HAP-1 (cell line): ENCODE measurements at regions not wholly inside any gene's neighbourhood (a gene's known extent, or its start where the extent isn't known, plus 50 kb on each side); places are given as distances from the start of the nearest gene placed in this dataset.
A peak's percentile ranks its signal among the peaks of the same experiment; 100 is the strongest.

Experiments
- DNase-seq, 2 experiments: peaks; one replicate each; pipeline ENCODE4 v3.0.0-alpha.2; 2016 to 2020; ENCODE audit warnings: low spot score in 2 of 2
- H3K27me3 ChIP-seq: fragments of 250-450 bp; sonication (Bioruptor Pico); 2 replicates; pipeline ENCODE4 v1.5.1; 2020; ENCODE audit warnings: low read depth, mild to moderate bottlenecking, moderate library complexity
- H3K36me3 ChIP-seq: fragments of 250-450 bp; sonication (Bioruptor Pico); replicated peaks from 2 replicates; pipeline ENCODE4 v1.5.1; 2020; ENCODE audit warnings: mild to moderate bottlenecking
- H3K4me1 ChIP-seq: fragments of 250-450 bp; sonication (Bioruptor Pico); 2 replicates; pipeline ENCODE4 v1.5.1; 2020; ENCODE audit warnings: mild to moderate bottlenecking
- H3K4me3 ChIP-seq: fragments of 250-450 bp; sonication (Bioruptor Pico); 2 replicates; pipeline ENCODE4 v1.5.1; 2020; ENCODE audit warnings: mild to moderate bottlenecking, moderate library complexity
- H3K9me3 ChIP-seq: fragments of 250-450 bp; sonication (Bioruptor Pico); 2 replicates; pipeline ENCODE4 v1.5.1; 2020; ENCODE audit warnings: mild to moderate bottlenecking, moderate library complexity
- in situ Hi-C: fragments of 300-500 bp; cut with MboI; formaldehyde crosslinking; loops from 3 replicates; pipeline ENCODE4 v1.14.3; 2020; ENCODE audit warnings: low sequenced_read_pairs, inconsistent platforms, mixed read lengths

GRCh38 chr13:53129864-53130393 lies 101.3 kb downstream of the OLFM4 start:
- no peaks in the 10 kb centered on the region for H3K36me3 ChIP-seq
- no peak for DNase-seq
- H3K4me3 ChIP-seq = no peak overlapping the region
- H3K4me1 ChIP-seq = no peaks in the 10 kb centered on the region
- H3K27me3 ChIP-seq = peaks cover 22% of the 10 kb centered on the region
- in situ Hi-C loops = no loop called here
- no peaks in the 10 kb centered on the region for H3K9me3 ChIP-seq

GRCh38 chr13:53131361-53131760 lies 102.7 kb downstream of the OLFM4 start:
- DNase-seq = no peak
- H3K4me1 ChIP-seq = no peaks in the 10 kb centered on the region
- H3K4me3 ChIP-seq = no peak overlapping the region
- no peaks in the 10 kb centered on the region for H3K9me3 ChIP-seq
- in situ Hi-C loops = no loop called here
- H3K36me3 ChIP-seq = no peaks in the 10 kb centered on the region
- H3K27me3 ChIP-seq = peaks cover 24% of the 10 kb centered on the region

GRCh38 chr13:53135301-53135700 lies 106.7 kb downstream of the OLFM4 start:
- Histone ChIP-seq H3K36me3 (no peaks in the 10 kb centered on the region), H3K9me3 (no peaks in the 10 kb centered on the region), H3K4me1 (no peaks in the 10 kb centered on the region), H3K4me3 (no peak overlapping the region), H3K27me3 (peaks cover 34% of the 10 kb centered on the region)
- no peak for DNase-seq
- in situ Hi-C loops = no loop called here

GRCh38 chr13:53136554-53137215 lies 108.1 kb downstream of the OLFM4 start:
- H3K4me1 ChIP-seq = no peaks in the 10 kb centered on the region
- H3K9me3 ChIP-seq = no peaks in the 10 kb centered on the region
- peaks cover 36% of the 10 kb centered on the region for H3K27me3 ChIP-seq
- no peaks in the 10 kb centered on the region for H3K36me3 ChIP-seq
- no peak overlapping the region for H3K4me3 ChIP-seq
- in situ Hi-C loops = no loop called here
- no peak for DNase-seq

- Histone ChIP-seq H3K4me1 (no peaks in the 10 kb centered on the region), H3K27me3 (peaks cover 40% of the 10 kb centered on the region), H3K4me3 (no peak overlapping the region), H3K9me3 (no peaks in the 10 kb centered on the region), H3K36me3 (no peaks in the 10 kb centered on the region)
- in situ Hi-C loops = no loop called here
- no peak for DNase-seq
Measured at GRCh38 chr13:53137779-53138178, 109.2 kb downstream of the OLFM4 start.

- in situ Hi-C loops = no loop called here
- no peak overlapping the region for H3K4me3 ChIP-seq
- H3K9me3 ChIP-seq = no peaks in the 10 kb centered on the region
- H3K36me3 ChIP-seq = no peaks in the 10 kb centered on the region
- H3K4me1 ChIP-seq = no peaks in the 10 kb centered on the region
- H3K27me3 ChIP-seq = peaks cover 41% of the 10 kb centered on the region
- DNase-seq = no peak
Measured at GRCh38 chr13:53138376-53139036, 109.9 kb downstream of the OLFM4 start.

GRCh38 chr13:53141336-53141735 lies 112.7 kb downstream of the OLFM4 start:
- no peak for DNase-seq
- in situ Hi-C loops = no loop called here
- H3K27me3 ChIP-seq = peaks cover 43% of the 10 kb centered on the region
- H3K4me3 ChIP-seq = no peak overlapping the region
- no peaks in the 10 kb centered on the region for H3K36me3 ChIP-seq
- H3K9me3 ChIP-seq = no peaks in the 10 kb centered on the region
- H3K4me1 ChIP-seq = no peaks in the 10 kb centered on the region

GRCh38 chr13:53142306-53142705 lies 113.7 kb downstream of the OLFM4 start:
- Histone ChIP-seq H3K4me1 (no peaks in the 10 kb centered on the region), H3K9me3 (no peaks in the 10 kb centered on the region), H3K36me3 (no peaks in the 10 kb centered on the region), H3K4me3 (no peak overlapping the region), H3K27me3 (peaks cover 43% of the 10 kb centered on the region)
- DNase-seq = no peak
- in situ Hi-C loops = no loop called here

GRCh38 chr13:53143757-53144339 lies 115.2 kb downstream of the OLFM4 start:
- Histone ChIP-seq H3K36me3 (no peaks in the 10 kb centered on the region), H3K4me3 (no peak overlapping the region), H3K9me3 (no peaks in the 10 kb centered on the region), H3K27me3 (peaks cover 39% of the 10 kb centered on the region), H3K4me1 (no peaks in the 10 kb centered on the region)
- no peak for DNase-seq
- in situ Hi-C loops = no loop called here

- in situ Hi-C loops = no loop called here
- no peaks in the 10 kb centered on the region for H3K4me1 ChIP-seq
- H3K4me3 ChIP-seq = no peak overlapping the region
- no peaks in the 10 kb centered on the region for H3K9me3 ChIP-seq
- peaks cover 40% of the 10 kb centered on the region for H3K27me3 ChIP-seq
- no peaks in the 10 kb centered on the region for H3K36me3 ChIP-seq
- no peak for DNase-seq
Measured at GRCh38 chr13:53144826-53145225, 116.2 kb downstream of the OLFM4 start.

GRCh38 chr13:53150568-53150967 lies 122.0 kb downstream of the OLFM4 start:
- no peak for DNase-seq
- no peak overlapping the region for H3K4me3 ChIP-seq
- H3K9me3 ChIP-seq = no peaks in the 10 kb centered on the region
- no peaks in the 10 kb centered on the region for H3K36me3 ChIP-seq
- in situ Hi-C loops = loop anchor here (25.0 kb wide), 1 partner anchor 288 kb away; no protein-coding TSS in a partner anchor
- H3K27me3 ChIP-seq = peaks cover 39% of the 10 kb centered on the region
- no peaks in the 10 kb centered on the region for H3K4me1 ChIP-seq

GRCh38 chr13:53151336-53152056 lies 122.9 kb downstream of the OLFM4 start:
- Histone ChIP-seq H3K36me3 (no peaks in the 10 kb centered on the region), H3K27me3 (peaks cover 39% of the 10 kb centered on the region), H3K4me1 (no peaks in the 10 kb centered on the region), H3K4me3 (no peak overlapping the region), H3K9me3 (no peaks in the 10 kb centered on the region)
- in situ Hi-C loops = loop anchor here (25.0 kb wide), 1 partner anchor 289 kb away; no protein-coding TSS in a partner anchor
- peak; percentile 66 to 76 for DNase-seq

- no peak for DNase-seq
Measured at GRCh38 chr13:53152057-53152421, 123.4 kb downstream of the OLFM4 start.

More at GRCh38 chr13:53152057-53152421, 123.4 kb downstream of the OLFM4 start:
- in situ Hi-C loops = loop anchor here (25.0 kb wide), 1 partner anchor 290 kb away; no protein-coding TSS in a partner anchor
- no peaks in the 10 kb centered on the region for H3K4me1 ChIP-seq
- H3K4me3 ChIP-seq = no peak overlapping the region
- H3K27me3 ChIP-seq = peaks cover 41% of the 10 kb centered on the region
- no peaks in the 10 kb centered on the region for H3K9me3 ChIP-seq
- H3K36me3 ChIP-seq = no peaks in the 10 kb centered on the region
